ENCODE measurements at regions not wholly inside any gene's neighbourhood (a gene's known extent, or its start where the extent isn't known, plus 50 kb on each side); places are given as distances from the start of the nearest gene placed in this dataset.

DNA sequence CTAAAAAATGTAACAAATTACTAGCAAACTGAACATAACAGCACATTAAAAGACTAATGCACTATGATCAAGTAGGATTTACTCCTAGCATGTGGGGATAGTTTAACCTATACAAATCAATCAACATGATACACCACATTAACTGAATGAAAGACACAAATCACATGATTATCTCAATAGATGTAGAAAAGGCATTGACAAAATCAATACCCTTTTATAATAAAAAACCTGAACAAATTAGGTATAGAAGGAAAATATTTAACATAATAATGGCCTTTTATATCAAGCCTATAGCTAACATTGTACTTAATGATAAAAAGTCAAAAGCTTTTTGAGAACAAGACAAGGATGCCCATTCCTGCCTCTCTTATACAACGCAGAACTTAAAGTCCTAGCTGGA lies 540.0 kb downstream of the RERGL start:
- TF ChIP-seq, protein P1, sequence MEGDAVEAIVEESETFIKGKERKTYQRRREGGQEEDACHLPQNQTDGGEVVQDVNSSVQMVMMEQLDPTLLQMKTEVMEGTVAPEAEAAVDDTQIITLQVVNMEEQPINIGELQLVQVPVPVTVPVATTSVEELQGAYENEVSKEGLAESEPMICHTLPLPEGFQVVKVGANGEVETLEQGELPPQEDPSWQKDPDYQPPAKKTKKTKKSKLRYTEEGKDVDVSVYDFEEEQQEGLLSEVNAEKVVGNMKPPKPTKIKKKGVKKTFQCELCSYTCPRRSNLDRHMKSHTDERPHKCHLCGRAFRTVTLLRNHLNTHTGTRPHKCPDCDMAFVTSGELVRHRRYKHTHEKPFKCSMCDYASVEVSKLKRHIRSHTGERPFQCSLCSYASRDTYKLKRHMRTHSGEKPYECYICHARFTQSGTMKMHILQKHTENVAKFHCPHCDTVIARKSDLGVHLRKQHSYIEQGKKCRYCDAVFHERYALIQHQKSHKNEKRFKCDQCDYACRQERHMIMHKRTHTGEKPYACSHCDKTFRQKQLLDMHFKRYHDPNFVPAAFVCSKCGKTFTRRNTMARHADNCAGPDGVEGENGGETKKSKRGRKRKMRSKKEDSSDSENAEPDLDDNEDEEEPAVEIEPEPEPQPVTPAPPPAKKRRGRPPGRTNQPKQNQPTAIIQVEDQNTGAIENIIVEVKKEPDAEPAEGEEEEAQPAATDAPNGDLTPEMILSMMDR (IDR thresholded peaks at IDR 0.05; ENCODE audit: low read length): no peak
- TF ChIP-seq EZH2 (IDR thresholded peaks at IDR 0.05; ENCODE audit: borderline replicate concordance, low read length): no peak
